Gastrocnemius medialis (tissue), 4 donors: ENCODE measurements at regions not wholly inside any gene's neighbourhood (a gene's known extent, or its start where the extent isn't known, plus 50 kb on each side); places are given as distances from the start of the nearest gene placed in this dataset.
A peak's percentile ranks its signal among the peaks of the same experiment; 100 is the strongest.
"Not testable (repeated sequence)": the region's sequence is repeated elsewhere in the genome, so short reads cannot be mapped to it uniquely, and the experiment has no call there.

ENCODE experiments used
- ATAC-seq, 2 donors: fragments of 150-250 bp; one replicate each; pipeline ENCODE4 v1.9.1; 2016
- DNase-seq, 2 donors: peaks; one replicate each; pipeline ENCODE4 v3.0.0-alpha.2; 2019
- H3K27ac ChIP-seq, 4 donors: fragments of 200-600 bp; sonication (generic); 1 replicate in 1 of 4; 2 replicates in 3 of 4; pipeline ENCODE4 v1.5.1; 2016 to 2018; ENCODE audit warnings: mild to moderate bottlenecking in 2 of 4, moderate library complexity in 1 of 4
- H3K27me3 ChIP-seq, 3 donors: fragments of 200-600 bp; sonication (generic) in 2 of 3; 1 replicate in 1 of 3; 2 replicates in 2 of 3; pipeline versions ENCODE4 v1.5.1 to v1.6.0; 2016 to 2019; ENCODE audit warnings: mild to moderate bottlenecking in 1 of 3, moderate library complexity in 1 of 3
- H3K36me3 ChIP-seq, 2 donors: fragments of 200-600 bp; sonication (generic) in 1 of 2; one replicate each; pipeline ENCODE4 v1.5.1; 2017 to 2018
- H3K4me1 ChIP-seq, 2 donors: fragments of 200-600 bp; sonication (generic) in 1 of 2; one replicate each; pipeline ENCODE4 v1.5.1; 2016 to 2017; ENCODE audit warnings: mild to moderate bottlenecking in 2 of 2
- H3K4me3 ChIP-seq, 4 donors: fragments of 200-600 bp; sonication (generic) in 3 of 4; 1 replicate in 1 of 4; 2 replicates in 3 of 4; pipeline ENCODE4 v1.5.1; 2016 to 2019; ENCODE audit warnings: mild to moderate bottlenecking in 2 of 4
- H3K9me3 ChIP-seq, 3 donors: fragments of 200-600 bp; sonication (generic) in 2 of 3; 1 replicate in 1 of 3; 2 replicates in 2 of 3; pipeline ENCODE4 v1.5.1; 2016 to 2019
- POLR2A ChIP-seq, 2 donors: fragments of 450-650 bp; IDR thresholded peaks; one replicate each; pipeline ENCODE4 v1.6.1; 2017; ENCODE audit warnings: antibody characterized with exemption in 2 of 2, mild to moderate bottlenecking in 2 of 2, moderate library complexity in 2 of 2
- in situ Hi-C, 4 donors: fragments of 200-750 bp; cut with MboI; loops; one replicate each; pipeline versions ENCODE4 v1.15.0 to v1.8.0; 2017; ENCODE audit warnings: low sequenced_read_pairs in 4 of 4
- intact Hi-C: fragments of 100-400 bp; cut with DNase I; formaldehyde crosslinking; loops from one replicate; pipeline ENCODE4 v1.15.1; 2023; ENCODE audit warnings: low total_unique reads
- TF ChIP-seq, protein P1 (sequence below), 5 experiments: fragments of 450-650 bp in 3 of 5; fragments of 200-600 bp in 2 of 5; sonication (generic) in 2 of 5; IDR thresholded peaks in 4 of 5; conservative IDR thresholded peaks in 1 of 5; 1 replicate in 4 of 5; 2 replicates in 1 of 5; pipeline ENCODE4 v1.5.1; 2016 to 2019; ENCODE audit warnings: antibody characterized with exemption in 5 of 5, mild to moderate bottlenecking in 3 of 5, moderate library complexity in 3 of 5

DNA sequence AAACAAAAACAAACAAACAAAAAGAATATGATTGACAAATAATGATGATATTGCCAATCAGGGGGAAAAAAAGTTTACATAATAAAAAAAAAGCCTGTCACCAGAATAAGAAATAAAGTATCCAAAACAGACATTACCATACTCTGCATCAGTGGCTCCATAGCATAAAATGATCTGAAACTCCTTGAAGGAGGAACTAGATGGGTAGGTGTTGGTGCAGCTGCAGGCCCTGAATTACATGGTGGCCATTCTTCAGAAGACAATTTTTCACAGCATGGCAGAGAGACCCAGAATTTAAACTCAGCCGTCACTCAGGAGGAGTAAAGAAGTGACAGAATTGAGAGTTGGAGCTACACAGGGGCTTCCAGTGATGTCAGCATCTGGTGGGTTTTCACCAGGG lies 60.2 kb downstream of the GLUL start:
- intact Hi-C loops: no loop called here
- Histone ChIP-seq H3K27me3 (no peaks in the 10 kb centered on the region), H3K9me3 (no peaks in the 10 kb centered on the region), H3K27ac (no peak overlapping the region), H3K4me1 (peaks cover 6 to 10% of the 10 kb centered on the region in 2 donors), H3K4me3 (no peak overlapping the region), H3K36me3 (no peaks in the 10 kb centered on the region)
- TF ChIP-seq, protein P1, sequence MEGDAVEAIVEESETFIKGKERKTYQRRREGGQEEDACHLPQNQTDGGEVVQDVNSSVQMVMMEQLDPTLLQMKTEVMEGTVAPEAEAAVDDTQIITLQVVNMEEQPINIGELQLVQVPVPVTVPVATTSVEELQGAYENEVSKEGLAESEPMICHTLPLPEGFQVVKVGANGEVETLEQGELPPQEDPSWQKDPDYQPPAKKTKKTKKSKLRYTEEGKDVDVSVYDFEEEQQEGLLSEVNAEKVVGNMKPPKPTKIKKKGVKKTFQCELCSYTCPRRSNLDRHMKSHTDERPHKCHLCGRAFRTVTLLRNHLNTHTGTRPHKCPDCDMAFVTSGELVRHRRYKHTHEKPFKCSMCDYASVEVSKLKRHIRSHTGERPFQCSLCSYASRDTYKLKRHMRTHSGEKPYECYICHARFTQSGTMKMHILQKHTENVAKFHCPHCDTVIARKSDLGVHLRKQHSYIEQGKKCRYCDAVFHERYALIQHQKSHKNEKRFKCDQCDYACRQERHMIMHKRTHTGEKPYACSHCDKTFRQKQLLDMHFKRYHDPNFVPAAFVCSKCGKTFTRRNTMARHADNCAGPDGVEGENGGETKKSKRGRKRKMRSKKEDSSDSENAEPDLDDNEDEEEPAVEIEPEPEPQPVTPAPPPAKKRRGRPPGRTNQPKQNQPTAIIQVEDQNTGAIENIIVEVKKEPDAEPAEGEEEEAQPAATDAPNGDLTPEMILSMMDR (IDR thresholded peaks at IDR 0.05 in 4 of 5, conservative IDR thresholded peaks at IDR 0.05 in 1 of 5): no peak
- no peak for TF ChIP-seq POLR2A (IDR thresholded peaks at IDR 0.05)
- in situ Hi-C loops: no loop called here
- DNase-seq: no peak
- ATAC-seq: no peak

DNA sequence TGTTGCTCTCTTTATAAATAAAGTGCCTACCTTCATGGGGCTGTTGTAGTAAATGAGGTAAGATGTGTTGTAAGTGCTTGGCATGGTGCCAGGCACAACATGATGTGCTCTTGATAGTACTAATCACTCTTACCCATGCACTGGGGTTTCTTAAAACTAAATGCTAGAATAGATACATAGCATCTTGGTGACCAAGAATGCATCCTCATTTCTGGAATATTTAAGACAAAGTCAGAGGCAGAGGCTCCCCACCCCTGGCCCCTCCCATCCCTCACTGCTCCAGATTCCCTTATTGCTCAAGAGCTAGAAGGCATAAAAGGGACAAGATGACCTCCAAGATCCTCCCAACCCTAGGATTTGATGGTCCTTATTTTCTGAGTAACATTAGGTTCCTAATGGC lies 61.3 kb downstream of the GLUL start:
- H3K9me3 ChIP-seq: no peaks in the 10 kb centered on the region
- in situ Hi-C loops: no loop called here
- peak; percentile 85 to 88 for ATAC-seq
- peak; percentile 54 to 76 for DNase-seq
- peaks cover 6 to 10% of the 10 kb centered on the region in 2 donors for H3K4me1 ChIP-seq
- H3K27ac ChIP-seq: peak overlapping the region in 3 of 4 donors; percentile 37 to 62 (median 48)
- H3K36me3 ChIP-seq: no peaks in the 10 kb centered on the region
- H3K27me3 ChIP-seq: no peaks in the 10 kb centered on the region
- no peak overlapping the region for H3K4me3 ChIP-seq
- intact Hi-C loops: no loop called here
- no peak for TF ChIP-seq POLR2A (IDR thresholded peaks at IDR 0.05)
- TF ChIP-seq, protein P1 (IDR thresholded peaks at IDR 0.05 in 4 of 5, conservative IDR thresholded peaks at IDR 0.05 in 1 of 5): no peak

DNA sequence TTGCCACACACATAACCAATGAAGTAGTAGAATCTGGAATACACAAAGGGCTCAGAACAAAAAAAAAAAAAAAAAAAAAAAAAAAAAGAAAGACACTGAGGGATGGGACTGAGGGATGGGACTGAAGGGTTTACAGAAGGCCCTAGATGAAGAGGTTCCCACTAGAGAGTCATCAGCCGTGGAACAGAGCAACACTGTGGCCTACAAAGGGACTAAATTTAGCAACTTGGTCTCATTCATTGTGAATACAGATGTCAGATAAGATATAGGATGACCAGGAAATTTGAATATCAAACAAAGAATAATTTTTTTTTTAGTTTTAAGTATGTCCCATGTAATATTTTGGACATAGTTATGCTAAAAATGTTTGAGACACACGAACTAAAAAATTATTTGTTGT lies 62.1 kb downstream of the GLUL start:
- TF ChIP-seq, protein P1 (IDR thresholded peaks at IDR 0.05 in 4 of 5, conservative IDR thresholded peaks at IDR 0.05 in 1 of 5): no peak
- TF ChIP-seq POLR2A (IDR thresholded peaks at IDR 0.05): no peak
- ATAC-seq (peak; percentile 39 to 53), DNase-seq (no peak)
- in situ Hi-C loops (no loop called here), intact Hi-C loops (no loop called here)
- Histone ChIP-seq H3K9me3 (no peaks in the 10 kb centered on the region), H3K36me3 (no peaks in the 10 kb centered on the region), H3K27ac (peak overlapping the region in 3 of 4 donors; percentile 37 to 62 (median 48)), H3K4me1 (peaks cover 6 to 10% of the 10 kb centered on the region in 2 donors), H3K27me3 (no peaks in the 10 kb centered on the region), H3K4me3 (no peak overlapping the region)

- intact Hi-C loops (no loop called here), in situ Hi-C loops (no loop called here)
- H3K27me3 ChIP-seq: no peaks in the 10 kb centered on the region
- no peak overlapping the region for H3K4me3 ChIP-seq
- TF ChIP-seq POLR2A (IDR thresholded peaks at IDR 0.05): no peak
- TF ChIP-seq, protein P1 (IDR thresholded peaks at IDR 0.05 in 4 of 5, conservative IDR thresholded peaks at IDR 0.05 in 1 of 5): no peak
- ATAC-seq: no peak
- H3K36me3 ChIP-seq: no peaks in the 10 kb centered on the region
- H3K27ac ChIP-seq: no peak overlapping the region
- no peak for DNase-seq
- peaks cover 6 to 10% of the 10 kb centered on the region in 2 donors for H3K4me1 ChIP-seq
- H3K9me3 ChIP-seq: no peaks in the 10 kb centered on the region
Observed at GRCh38 chr1:182328591-182328990, 63.0 kb downstream of the GLUL start.

DNA sequence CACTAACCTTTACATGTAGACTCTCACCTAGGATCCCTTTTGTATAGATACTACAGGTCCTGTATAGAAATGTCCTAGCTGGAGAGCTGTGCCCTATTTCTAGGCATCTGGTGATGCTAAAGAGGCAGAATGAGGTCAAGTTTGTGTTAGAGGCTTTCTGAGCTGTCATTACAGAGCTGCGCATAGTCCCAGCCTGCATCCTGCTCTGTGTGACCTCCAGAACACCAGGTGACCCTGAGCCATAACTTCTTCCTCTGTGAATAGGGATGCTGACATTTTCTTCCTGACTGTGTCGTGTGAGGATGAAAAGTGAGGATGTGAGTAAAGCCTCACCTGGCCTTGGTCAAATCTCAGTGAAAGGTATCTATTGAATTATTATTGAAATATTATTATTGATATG lies 66.3 kb downstream of the GLUL start:
- ATAC-seq (no peak), DNase-seq (no peak)
- Histone ChIP-seq H3K27ac (no peak overlapping the region), H3K27me3 (no peaks in the 10 kb centered on the region), H3K4me1 (peaks cover 6 to 7% of the 10 kb centered on the region in 2 donors), H3K36me3 (no peaks in the 10 kb centered on the region), H3K4me3 (no peak overlapping the region), H3K9me3 (no peaks in the 10 kb centered on the region)
- TF ChIP-seq, protein P1 (IDR thresholded peaks at IDR 0.05 in 4 of 5, conservative IDR thresholded peaks at IDR 0.05 in 1 of 5): no peak
- no peak for TF ChIP-seq POLR2A (IDR thresholded peaks at IDR 0.05)
- intact Hi-C loops (no loop called here), in situ Hi-C loops (no loop called here)

- ATAC-seq, H3K27ac ChIP-seq, DNase-seq, H3K27me3 ChIP-seq, in situ Hi-C loops, H3K9me3 ChIP-seq, intact Hi-C loops, H3K36me3 ChIP-seq, H3K4me3 ChIP-seq: not testable (repeated sequence)
- peaks cover 9 to 13% of the 10 kb centered on the region in 2 donors for H3K4me1 ChIP-seq
Observed at GRCh38 chr1:182321532-182321931, 70.1 kb downstream of the GLUL start.
